HepG2 (cell line): ENCODE measurements at regions not wholly inside any gene's neighbourhood (a gene's known extent, or its start where the extent isn't known, plus 50 kb on each side); places are given as distances from the start of the nearest gene placed in this dataset.

Experiments
- PAX8 ChIP-seq: sonication (generic); formaldehyde crosslinking; IDR thresholded peaks from 2 replicates; pipeline ENCODE4 v1.8.0; 2022; ENCODE audit warnings: mild to moderate bottlenecking, missing genetic modification reagents, borderline replicate concordance
- SMYD3 ChIP-seq: sonication (generic); formaldehyde crosslinking; IDR thresholded peaks from 2 replicates; pipeline ENCODE4 v1.8.1; 2023; ENCODE audit warnings: mild to moderate bottlenecking, missing genetic modification reagents
- TRIM24 ChIP-seq: sonication (generic); formaldehyde crosslinking; IDR thresholded peaks from 2 replicates; pipeline ENCODE4 v1.8.0; 2022; ENCODE audit warnings: mild to moderate bottlenecking, missing genetic modification reagents
- ZNF124 ChIP-seq: sonication (generic); formaldehyde crosslinking; IDR thresholded peaks from 2 replicates; pipeline ENCODE4 v1.4.0; 2020; ENCODE audit warnings: missing genetic modification reagents
- ZNF501 ChIP-seq: sonication (generic); formaldehyde crosslinking; IDR thresholded peaks from 2 replicates; pipeline ENCODE4 v1.5.1; 2020; ENCODE audit warnings: mild to moderate bottlenecking, moderate library complexity, missing genetic modification reagents
- TF ChIP-seq, protein P1 (sequence below): fragments of 450-650 bp; IDR thresholded peaks from 2 replicates; pipeline ENCODE4 v1.6.1; 2017; ENCODE audit warnings: mild to moderate bottlenecking

DNA sequence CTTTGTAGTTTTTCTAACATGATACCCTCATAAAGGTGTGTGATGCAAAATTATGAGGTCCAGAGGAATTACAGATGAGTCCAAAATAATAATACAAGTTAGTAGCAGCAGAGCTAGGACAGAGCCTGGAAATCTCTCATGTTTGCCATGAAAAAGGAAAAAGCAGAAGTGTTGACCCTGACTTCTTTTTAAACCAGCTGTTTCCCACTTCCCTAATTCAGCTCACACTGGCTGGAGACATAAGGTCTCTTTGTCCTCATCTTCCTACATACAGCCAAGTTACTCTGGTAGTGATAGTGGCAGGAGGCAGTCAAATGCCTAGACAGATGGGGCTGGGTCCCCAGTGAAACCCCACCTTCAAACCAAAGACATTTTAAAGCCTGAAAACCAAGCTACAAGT lies 269.2 kb downstream of the C7orf25 start:
- TF ChIP-seq PAX8 (CRISPR knock-in tag) (no peak), SMYD3 (CRISPR knock-in tag) (no peak), TRIM24 (CRISPR knock-in tag) (no peak), ZNF501 (CRISPR knock-in tag) (no peak), ZNF124 (CRISPR knock-in tag) (no peak)
- TF ChIP-seq, protein P1, sequence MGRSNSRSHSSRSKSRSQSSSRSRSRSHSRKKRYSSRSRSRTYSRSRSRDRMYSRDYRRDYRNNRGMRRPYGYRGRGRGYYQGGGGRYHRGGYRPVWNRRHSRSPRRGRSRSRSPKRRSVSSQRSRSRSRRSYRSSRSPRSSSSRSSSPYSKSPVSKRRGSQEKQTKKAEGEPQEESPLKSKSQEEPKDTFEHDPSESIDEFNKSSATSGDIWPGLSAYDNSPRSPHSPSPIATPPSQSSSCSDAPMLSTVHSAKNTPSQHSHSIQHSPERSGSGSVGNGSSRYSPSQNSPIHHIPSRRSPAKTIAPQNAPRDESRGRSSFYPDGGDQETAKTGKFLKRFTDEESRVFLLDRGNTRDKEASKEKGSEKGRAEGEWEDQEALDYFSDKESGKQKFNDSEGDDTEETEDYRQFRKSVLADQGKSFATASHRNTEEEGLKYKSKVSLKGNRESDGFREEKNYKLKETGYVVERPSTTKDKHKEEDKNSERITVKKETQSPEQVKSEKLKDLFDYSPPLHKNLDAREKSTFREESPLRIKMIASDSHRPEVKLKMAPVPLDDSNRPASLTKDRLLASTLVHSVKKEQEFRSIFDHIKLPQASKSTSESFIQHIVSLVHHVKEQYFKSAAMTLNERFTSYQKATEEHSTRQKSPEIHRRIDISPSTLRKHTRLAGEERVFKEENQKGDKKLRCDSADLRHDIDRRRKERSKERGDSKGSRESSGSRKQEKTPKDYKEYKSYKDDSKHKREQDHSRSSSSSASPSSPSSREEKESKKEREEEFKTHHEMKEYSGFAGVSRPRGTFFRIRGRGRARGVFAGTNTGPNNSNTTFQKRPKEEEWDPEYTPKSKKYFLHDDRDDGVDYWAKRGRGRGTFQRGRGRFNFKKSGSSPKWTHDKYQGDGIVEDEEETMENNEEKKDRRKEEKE: no peak
